H9 (cell line): ENCODE measurements at regions not wholly inside any gene's neighbourhood (a gene's known extent, or its start where the extent isn't known, plus 50 kb on each side); places are given as distances from the start of the nearest gene placed in this dataset.

Source experiments
- DNase-seq: peaks from one replicate; pipeline ENCODE4 v3.0.0-alpha.2; 2017
- H2AFZ ChIP-seq: one replicate; pipeline ENCODE4 v1.6.1; 2013; ENCODE audit warnings: mild to moderate bottlenecking, low read length, control low read depth, moderate library complexity
- H2AK5ac ChIP-seq: 2 replicates; pipeline ENCODE4 v1.6.1; 2013; ENCODE audit warnings: low read length, control low read depth, mixed read lengths; ENCODE audit not compliant: insufficient read length
- H2BK120ac ChIP-seq: one replicate; pipeline ENCODE4 v1.6.1; 2013; ENCODE audit warnings: low read depth, mild to moderate bottlenecking, low read length, control low read depth, inconsistent platforms; ENCODE audit not compliant: poor library complexity, severe bottlenecking
- H2BK12ac ChIP-seq: 2 replicates; pipeline ENCODE4 v1.6.1; 2013; ENCODE audit warnings: low read length, control low read depth, mixed read lengths, low read depth; ENCODE audit not compliant: insufficient read length
- H2BK15ac ChIP-seq: 2 replicates; pipeline ENCODE4 v1.6.1; 2013; ENCODE audit warnings: low read depth, low read length, control low read depth
- H2BK20ac ChIP-seq: one replicate; pipeline ENCODE4 v1.6.1; 2013; ENCODE audit warnings: low read depth, mild to moderate bottlenecking, low read length, control low read depth, inconsistent platforms; ENCODE audit not compliant: poor library complexity, severe bottlenecking
- H2BK5ac ChIP-seq: 2 replicates; pipeline ENCODE4 v1.6.1; 2013; ENCODE audit warnings: low read length, control low read depth, mixed read lengths; ENCODE audit not compliant: insufficient read length
- H3K14ac ChIP-seq: 2 replicates; pipeline ENCODE4 v1.6.1; 2013; ENCODE audit warnings: low read length, control low read depth; ENCODE audit not compliant: insufficient read depth
- H3K18ac ChIP-seq: 2 replicates; pipeline ENCODE4 v1.6.1; 2013; ENCODE audit warnings: low read depth, mild to moderate bottlenecking, mixed read lengths, low read length, control low read depth; ENCODE audit not compliant: insufficient read length
- H3K23ac ChIP-seq: 2 replicates; pipeline ENCODE4 v1.6.1; 2013; ENCODE audit warnings: low read length, control low read depth, mixed read lengths, low read depth; ENCODE audit not compliant: insufficient read length
- H3K23me2 ChIP-seq: 2 replicates; pipeline ENCODE4 v1.6.1; 2013; ENCODE audit warnings: low read depth, mild to moderate bottlenecking, mixed read lengths, low read length, control low read depth; ENCODE audit not compliant: insufficient read length, poor library complexity, severe bottlenecking
- H3K27ac ChIP-seq: 2 replicates; pipeline ENCODE4 v1.5.1; 2013; ENCODE audit warnings: low read length, control low read depth, mixed read lengths, low read depth; ENCODE audit not compliant: insufficient read length
- H3K27me3 ChIP-seq: 2 replicates; pipeline ENCODE4 v1.6.1; 2013; ENCODE audit warnings: low read length, control low read depth, inconsistent platforms; ENCODE audit not compliant: insufficient read depth
- H3K4ac ChIP-seq: 2 replicates; pipeline ENCODE4 v1.6.1; 2013; ENCODE audit warnings: low read depth, mild to moderate bottlenecking, control low read depth, inconsistent platforms, low read length, moderate library complexity
- H3K4me1 ChIP-seq: 2 replicates; pipeline ENCODE4 v1.6.1; 2013; ENCODE audit warnings: low read length, control low read depth, inconsistent platforms; ENCODE audit not compliant: insufficient read depth
- H3K4me2 ChIP-seq: 2 replicates; pipeline ENCODE4 v1.6.1; 2013; ENCODE audit warnings: low read length, control low read depth, mixed read lengths; ENCODE audit not compliant: insufficient read length, insufficient read depth
- H3K56ac ChIP-seq: 2 replicates; pipeline ENCODE4 v1.6.1; 2013; ENCODE audit warnings: low read depth, mild to moderate bottlenecking, mixed read lengths, low read length, control low read depth; ENCODE audit not compliant: insufficient read length
- H3K79me1 ChIP-seq: 2 replicates; pipeline ENCODE4 v1.6.1; 2013; ENCODE audit warnings: low read depth, mild to moderate bottlenecking, moderate library complexity, low read length, control low read depth, inconsistent platforms; ENCODE audit not compliant: insufficient read depth, poor library complexity, severe bottlenecking
- H3K79me2 ChIP-seq: 2 replicates; pipeline ENCODE4 v1.6.1; 2013; ENCODE audit warnings: low read length, control low read depth, inconsistent platforms; ENCODE audit not compliant: insufficient read depth
- H3K9ac ChIP-seq: 2 replicates; pipeline ENCODE4 v1.6.1; 2013; ENCODE audit warnings: low read length, control low read depth, mixed read lengths; ENCODE audit not compliant: insufficient read length; ENCODE audit errors: extremely low read depth
- H3K9me3 ChIP-seq: one replicate; pipeline ENCODE4 v1.6.1; 2013; ENCODE audit warnings: low read depth, low read length, inconsistent platforms; ENCODE audit not compliant: control insufficient read depth
- H3T11ph ChIP-seq: one replicate; pipeline ENCODE4 v1.6.1; 2013; ENCODE audit warnings: mild to moderate bottlenecking, low read length, control low read depth, inconsistent platforms
- H4K20me1 ChIP-seq: one replicate; pipeline ENCODE4 v1.6.1; 2013; ENCODE audit not compliant: control insufficient read depth, insufficient read length, insufficient read depth
- H4K5ac ChIP-seq: 2 replicates; pipeline ENCODE4 v1.6.1; 2013; ENCODE audit warnings: low read depth, mild to moderate bottlenecking, mixed read lengths, low read length, control low read depth; ENCODE audit not compliant: insufficient read length
- H4K8ac ChIP-seq: replicated peaks from 2 replicates; pipeline ENCODE4 v1.6.1; 2013; ENCODE audit warnings: low read length, control low read depth, mixed read lengths, low read depth; ENCODE audit not compliant: insufficient read length
- H4K91ac ChIP-seq: 2 replicates; pipeline ENCODE4 v1.6.1; 2013; ENCODE audit warnings: low read depth, mild to moderate bottlenecking, moderate library complexity, mixed read lengths, low read length, control low read depth; ENCODE audit not compliant: insufficient read length
- H3K27ac Mint-ChIP-seq, 3 experiments: 2 replicates in 2 of 3; 3 replicates in 1 of 3; pipeline ENCODE4 v1.8.0; 2020 to 2021; ENCODE audit warnings: mixed read lengths in 3 of 3, mild to moderate bottlenecking in 1 of 3, moderate library complexity in 1 of 3
- H3K27me3 Mint-ChIP-seq: 2 replicates; pipeline ENCODE4 v1.8.0; 2021; ENCODE audit warnings: low read depth, mild to moderate bottlenecking, moderate library complexity, mixed read lengths
- H3K36me3 Mint-ChIP-seq, 3 experiments: 2 replicates in 2 of 3; 3 replicates in 1 of 3; pipeline ENCODE4 v1.8.0; 2020 to 2021; ENCODE audit warnings: low read depth in 3 of 3, mixed read lengths in 3 of 3; ENCODE audit not compliant: insufficient read depth in 1 of 3
- H3K4me1 Mint-ChIP-seq, 2 experiments: 2 replicates each; pipeline ENCODE4 v1.8.0; 2020; ENCODE audit warnings: mixed read lengths in 2 of 2
- H3K4me3 Mint-ChIP-seq, 2 experiments: 2 replicates in 1 of 2; 3 replicates in 1 of 2; pipeline ENCODE4 v1.8.0; 2020 to 2021; ENCODE audit warnings: mild to moderate bottlenecking in 2 of 2, mixed read lengths in 2 of 2, moderate library complexity in 1 of 2
- H3K9me3 Mint-ChIP-seq, 2 experiments: 2 replicates in 1 of 2; 3 replicates in 1 of 2; pipeline ENCODE4 v1.8.0; 2020; ENCODE audit warnings: mild to moderate bottlenecking in 2 of 2, mixed read lengths in 2 of 2, moderate library complexity in 1 of 2
- CTCF ChIP-seq: fragments of 200-600 bp; sonication (generic); conservative IDR thresholded peaks from 3 replicates; pipeline ENCODE4 v1.8.0; 2021; ENCODE audit warnings: antibody characterized with exemption, mild to moderate bottlenecking
- WGBS: extraction: QIAGEN DNeasy Blood & Tissue Kit; methylation state at CpG from one replicate; pipeline ENCODE4 v1.1.7; 2013; ENCODE audit warnings: missing lambda C conversion rate, low lambda C conversion rate, mixed read lengths; ENCODE audit not compliant: insufficient read length; ENCODE audit errors: extremely low coverage; 5-methylcytosine and 5-hydroxymethylcytosine counted together

- H4K8ac ChIP-seq: no peak overlapping the region
- H4K91ac ChIP-seq: no peak overlapping the region
- H3K36me3 Mint-ChIP-seq: 0 out of 7 replicates have a peak, but pooled peaks cover 0 to 2% (median 0%) of the 10 kb centered on the region in 3 experiments
- no peak overlapping the region for H3K27ac Mint-ChIP-seq
- no peaks in the 10 kb centered on the region for H3K79me1 ChIP-seq
- H2BK15ac ChIP-seq: no peak overlapping the region
- H4K20me1 ChIP-seq: no peaks in the 10 kb centered on the region
- H3K18ac ChIP-seq: no peak overlapping the region
- no peak overlapping the region for H3K4me2 ChIP-seq
- no peak overlapping the region for H2BK20ac ChIP-seq
- peaks cover 16 to 23% of the 10 kb centered on the region in 2 experiments for H3K4me1 Mint-ChIP-seq
- no peak overlapping the region for H3K27ac ChIP-seq
- no peak overlapping the region for H3T11ph ChIP-seq
- H3K14ac ChIP-seq: no peak overlapping the region
- no peak overlapping the region for H2BK12ac ChIP-seq
- no peak overlapping the region for H2BK120ac ChIP-seq
- H3K4ac ChIP-seq: no peak overlapping the region
- H2BK5ac ChIP-seq: no peak overlapping the region
- H3K56ac ChIP-seq: no peak overlapping the region
- H3K9me3 Mint-ChIP-seq: 0 out of 5 replicates have a peak, but pooled peaks cover 0 to 2% of the 10 kb centered on the region in 2 experiments
- TF ChIP-seq CTCF: no peak
- H3K9ac ChIP-seq: no peak overlapping the region
- no peak overlapping the region for H3K4me3 Mint-ChIP-seq
- H3K27me3 Mint-ChIP-seq: no peaks in the 10 kb centered on the region; the same call in 1 of the 2 replicates
- H3K23ac ChIP-seq: no peak overlapping the region
- no peak overlapping the region for H4K5ac ChIP-seq
- no peaks in the 10 kb centered on the region for H3K79me2 ChIP-seq
- no peak overlapping the region for H2AFZ ChIP-seq
- no peak for DNase-seq
- 0 out of 2 replicates have a peak, but pooled peaks cover 3% of the 10 kb centered on the region for H3K4me1 ChIP-seq
- H2AK5ac ChIP-seq: no peak overlapping the region
- no peaks in the 10 kb centered on the region for H3K27me3 ChIP-seq
- no peaks in the 10 kb centered on the region for H3K9me3 ChIP-seq
- no peaks in the 10 kb centered on the region for H3K23me2 ChIP-seq
- no CpG with 5 or more reads among the region's 2 CpGs for WGBS
Observed at GRCh38 chr15:93500155-93500554, 411.1 kb upstream of the RGMA start.
